T-cell (primary cell): ENCODE measurements at regions not wholly inside any gene's neighbourhood (a gene's known extent, or its start where the extent isn't known, plus 50 kb on each side); places are given as distances from the start of the nearest gene placed in this dataset.

Experiments
- ATAC-seq, 4 experiments: fragments of 200-7000 bp in 3 of 4; fragments of 150-1000 bp in 1 of 4; cut with Tn5 transposase; replicated peaks in 1 of 4; 1 replicate in 3 of 4; 2 replicates in 1 of 4; pipeline ENCODE4 v1.10.0; 2021; ENCODE audit warnings: moderate library complexity in 3 of 4, mild to moderate bottlenecking in 2 of 4, moderate number of reproducible peaks in 1 of 4
- CTCF ChIA-PET, 2 donors: fragments of 300-600 bp; sonication (Branson Sonifier 250); formaldehyde crosslinking; loops; one replicate each; lab custom pipeline; 2022; ENCODE audit warnings: antibody characterized with exemption in 2 of 2; lab: Charles Lee
- POLR2A ChIA-PET, 2 donors: fragments of 300-600 bp; sonication (Branson Sonifier 250); formaldehyde crosslinking; loops; one replicate each; lab custom pipeline; 2022; ENCODE audit warnings: antibody characterized with exemption in 2 of 2; lab: Charles Lee
- DNase-seq, 35 experiments: peaks; one replicate each; pipeline versions ENCODE4 v3.0.0 to v3.0.0-alpha.2; 2013 to 2023
- H3K27ac ChIP-seq: one replicate; pipeline ENCODE4 v1.5.1; 2013; ENCODE audit warnings: low read length
- H3K27me3 ChIP-seq, 2 experiments: replicated peaks in 1 of 2; 1 replicate in 1 of 2; 2 replicates in 1 of 2; pipeline versions ENCODE4 v1.6.1 to v1.7.0; 2013; ENCODE audit warnings: low read length in 1 of 2, mixed read lengths in 1 of 2; ENCODE audit not compliant: control insufficient read depth in 2 of 2, insufficient read depth in 2 of 2; ENCODE audit errors: extremely low read depth in 1 of 2
- H3K36me3 ChIP-seq, 2 donors: 1 replicate in 1 of 2; 2 replicates in 1 of 2; pipeline versions ENCODE4 v1.6.1 to v1.7.0; 2013; ENCODE audit warnings: low read length in 1 of 2; ENCODE audit not compliant: control insufficient read depth in 2 of 2, insufficient read depth in 1 of 2; ENCODE audit errors: extremely low read depth in 1 of 2
- H3K4me1 ChIP-seq, 2 experiments: 1 replicate in 1 of 2; 2 replicates in 1 of 2; pipeline versions ENCODE4 v1.6.1 to v1.7.0; 2013; ENCODE audit warnings: low read length in 2 of 2, mixed read lengths in 1 of 2; ENCODE audit not compliant: insufficient read depth in 2 of 2, control insufficient read depth in 1 of 2; ENCODE audit errors: extremely low read depth in 1 of 2
- H3K4me3 ChIP-seq, 2 donors: 1 replicate in 1 of 2; 2 replicates in 1 of 2; pipeline versions ENCODE4 v1.5.1 to v1.7.0; 2013; ENCODE audit warnings: mild to moderate bottlenecking in 2 of 2, low read length in 1 of 2, moderate library complexity in 1 of 2; ENCODE audit not compliant: control insufficient read depth in 1 of 2; ENCODE audit errors: extremely low read depth in 1 of 2
- H3K9me3 ChIP-seq: 2 replicates; pipeline ENCODE4 v1.7.0; 2013
- H3K27ac Mint-ChIP-seq, 2 donors: one replicate each; pipeline ENCODE4 v1.8.0; 2020 to 2021; ENCODE audit warnings: mild to moderate bottlenecking in 2 of 2, mixed read lengths in 2 of 2
- H3K27me3 Mint-ChIP-seq, 2 donors: one replicate each; pipeline ENCODE4 v1.8.0; 2021 to 2022; ENCODE audit warnings: mixed read lengths in 2 of 2
- H3K36me3 Mint-ChIP-seq: one replicate; pipeline ENCODE4 v1.8.0; 2021; ENCODE audit warnings: mixed read lengths
- H3K4me1 Mint-ChIP-seq, 3 donors: one replicate each; pipeline ENCODE4 v1.8.0; 2020 to 2022; ENCODE audit warnings: mixed read lengths in 3 of 3, mild to moderate bottlenecking in 1 of 3
- H3K4me3 Mint-ChIP-seq, 3 donors: one replicate each; pipeline ENCODE4 v1.8.0; 2020 to 2022; ENCODE audit warnings: mild to moderate bottlenecking in 3 of 3, mixed read lengths in 3 of 3, moderate library complexity in 3 of 3
- H3K9me3 Mint-ChIP-seq, 3 donors: one replicate each; pipeline ENCODE4 v1.8.0; 2020 to 2022; ENCODE audit warnings: mixed read lengths in 3 of 3
- WGBS: methylation state at CpG from one replicate; pipeline ENCODE4 v1.1.5; 2013; ENCODE audit warnings: missing lambda C conversion rate; ENCODE audit not compliant: insufficient coverage; 5-methylcytosine and 5-hydroxymethylcytosine counted together

- no peaks in the 10 kb centered on the region for H3K36me3 Mint-ChIP-seq
- no peak overlapping the region for H3K4me3 ChIP-seq
- H3K27me3 ChIP-seq, result peaks cover 0 to 2% of the 10 kb centered on the region in 2 experiments
- H3K27ac ChIP-seq, result no peak overlapping the region
- H3K4me1 Mint-ChIP-seq, result peaks cover 0 to 15% (median 5%) of the 10 kb centered on the region in 3 donors
- H3K9me3 ChIP-seq, result no peaks in the 10 kb centered on the region
- H3K9me3 Mint-ChIP-seq, result no peaks in the 10 kb centered on the region
- no peak for ATAC-seq
- POLR2A ChIA-PET, result interaction anchor here in 1 of 2 donors (0.5 kb wide), 1 partner anchor 178 kb away, joined by 4 read pairs; no protein-coding TSS in a partner anchor
- H3K27me3 Mint-ChIP-seq, result peaks cover 0 to 3% of the 10 kb centered on the region in 2 donors
- DNase-seq, result no peak
- H3K4me1 ChIP-seq, result peaks cover 0 to 2% of the 10 kb centered on the region in 2 experiments
- no peak overlapping the region for H3K27ac Mint-ChIP-seq
- no peaks in the 10 kb centered on the region for H3K36me3 ChIP-seq
- WGBS, result no CpG with 5 or more reads among the region's 2 CpGs
- CTCF ChIA-PET, result interaction anchor here (0.5 to 5.8 kb wide), 14 partner anchors 21 to 177 kb away, joined by 3 to 71 read pairs (median 6); no protein-coding TSS in a partner anchor
- no peak overlapping the region for H3K4me3 Mint-ChIP-seq
These were observed 132.9 kb upstream of the CHD1 start for GRCh38 chr5:99061711-99062110.

- no peaks in the 10 kb centered on the region for H3K36me3 ChIP-seq
- H3K4me1 ChIP-seq, result peaks cover 0 to 2% of the 10 kb centered on the region in 2 experiments
- ATAC-seq (no peak), DNase-seq (no peak)
- ChIA-PET CTCF (interaction anchor here (0.5 to 5.8 kb wide), 17 partner anchors 22 to 191 kb away, joined by 3 to 71 read pairs (median 4); no protein-coding TSS in a partner anchor), POLR2A (interaction anchor here in 1 of 2 donors (0.5 to 0.6 kb wide), 2 partner anchors 137 to 177 kb away, joined by 3 to 4 read pairs; no protein-coding TSS in a partner anchor)
- Mint-ChIP-seq H3K27ac (no peak overlapping the region), H3K4me3 (no peak overlapping the region), H3K36me3 (no peaks in the 10 kb centered on the region), H3K9me3 (no peaks in the 10 kb centered on the region), H3K27me3 (peaks cover 0 to 3% of the 10 kb centered on the region in 2 donors), H3K4me1 (peaks cover 0 to 17% (median 5%) of the 10 kb centered on the region in 3 donors)
- H3K4me3 ChIP-seq, result no peak overlapping the region
- no peaks in the 10 kb centered on the region for H3K9me3 ChIP-seq
- H3K27me3 ChIP-seq, result peaks cover 0 to 2% of the 10 kb centered on the region in 2 experiments
- WGBS, result no CpG with 5 or more reads among the region's 2 CpGs
- no peak overlapping the region for H3K27ac ChIP-seq
These were observed 132.5 kb upstream of the CHD1 start for GRCh38 chr5:99061299-99061698.

- H3K4me3 Mint-ChIP-seq, result no peak overlapping the region
These were observed 131.8 kb upstream of the CHD1 start for GRCh38 chr5:99060306-99061261.

GRCh38 chr5:99059685-99060084 lies 130.9 kb upstream of the CHD1 start:
- ChIA-PET CTCF (interaction anchor here (0.6 to 5.8 kb wide), 16 partner anchors 10 to 175 kb away, joined by 3 to 71 read pairs (median 4); no protein-coding TSS in a partner anchor), POLR2A (interaction anchor here (0.6 to 0.8 kb wide), 4 partner anchors 37 to 176 kb away, joined by 3 to 7 read pairs (median 4); no protein-coding TSS in a partner anchor)
- Histone ChIP-seq H3K36me3 (no peaks in the 10 kb centered on the region), H3K27me3 (peaks cover 0 to 2% of the 10 kb centered on the region in 2 experiments), H3K27ac (no peak overlapping the region), H3K4me3 (no peak overlapping the region), H3K9me3 (no peaks in the 10 kb centered on the region), H3K4me1 (peaks cover 0 to 2% of the 10 kb centered on the region in 2 experiments)
- Mint-ChIP-seq H3K4me1 (peaks cover 4 to 24% (median 5%) of the 10 kb centered on the region in 3 donors), H3K9me3 (no peaks in the 10 kb centered on the region), H3K27ac (no peak overlapping the region), H3K4me3 (no peak overlapping the region), H3K36me3 (no peaks in the 10 kb centered on the region), H3K27me3 (peaks cover 0 to 3% of the 10 kb centered on the region in 2 donors)
- ATAC-seq (no peak), DNase-seq (no peak)

More at GRCh38 chr5:99060306-99061261, 131.8 kb upstream of the CHD1 start:
- ChIA-PET POLR2A (interaction anchor here (0.5 to 0.8 kb wide), 8 partner anchors 38 to 177 kb away, joined by 3 to 8 read pairs (median 3); no protein-coding TSS in a partner anchor), CTCF (interaction anchor here (0.5 to 5.8 kb wide), 27 partner anchors 10 to 191 kb away, joined by 3 to 71 read pairs (median 4); no protein-coding TSS in a partner anchor)
- Mint-ChIP-seq H3K27me3 (peaks cover 0 to 3% of the 10 kb centered on the region in 2 donors), H3K36me3 (no peaks in the 10 kb centered on the region), H3K4me1 (peaks cover 0 to 20% (median 5%) of the 10 kb centered on the region in 3 donors), H3K27ac (no peak overlapping the region), H3K9me3 (no peaks in the 10 kb centered on the region)
- no peak overlapping the region for H3K27ac ChIP-seq
- WGBS, result 51% methylated on average over 2 of the region's 13 CpGs
- no peaks in the 10 kb centered on the region for H3K9me3 ChIP-seq
- DNase-seq (peak; percentile 64 to 91 (median 82)), ATAC-seq (peak; percentile 53 to 80 (median 76))
- no peaks in the 10 kb centered on the region for H3K36me3 ChIP-seq
- H3K4me3 ChIP-seq, result no peak overlapping the region
- H3K27me3 ChIP-seq, result peaks cover 0 to 2% of the 10 kb centered on the region in 2 experiments
- peaks cover 0 to 2% of the 10 kb centered on the region in 2 experiments for H3K4me1 ChIP-seq

- WGBS, result no CpG with 5 or more reads among the region's 2 CpGs
- Mint-ChIP-seq H3K9me3 (no peaks in the 10 kb centered on the region), H3K4me1 (peaks cover 4 to 26% (median 5%) of the 10 kb centered on the region in 3 donors), H3K36me3 (no peaks in the 10 kb centered on the region), H3K27me3 (peaks cover 0 to 3% of the 10 kb centered on the region in 2 donors), H3K4me3 (no peak overlapping the region), H3K27ac (no peak overlapping the region)
- no peak for ATAC-seq
- DNase-seq, result no peak
- no peak overlapping the region for H3K4me3 ChIP-seq
- H3K36me3 ChIP-seq, result no peaks in the 10 kb centered on the region
- no peak overlapping the region for H3K27ac ChIP-seq
- POLR2A ChIA-PET, result interaction anchor here (0.6 to 1.0 kb wide), 4 partner anchors 130 to 261 kb away, joined by 3 to 5 read pairs (median 4); no protein-coding TSS in a partner anchor
- CTCF ChIA-PET, result interaction anchor here (0.5 to 5.8 kb wide), 17 partner anchors 12 to 575 kb away, joined by 3 to 71 read pairs (median 4); no protein-coding TSS in a partner anchor
- no peaks in the 10 kb centered on the region for H3K9me3 ChIP-seq
- H3K27me3 ChIP-seq, result peaks cover 0 to 2% of the 10 kb centered on the region in 2 experiments
- H3K4me1 ChIP-seq, result peaks cover 0 to 2% of the 10 kb centered on the region in 2 experiments
These were observed 129.7 kb upstream of the CHD1 start for GRCh38 chr5:99058466-99058865.

GRCh38 chr5:99054972-99055371 lies 126.2 kb upstream of the CHD1 start:
- H3K9me3 ChIP-seq, result no peaks in the 10 kb centered on the region
- no peak overlapping the region for H3K4me3 ChIP-seq
- H3K36me3 ChIP-seq, result no peaks in the 10 kb centered on the region
- Mint-ChIP-seq H3K4me1 (peaks cover 0 to 22% (median 4%) of the 10 kb centered on the region in 3 donors), H3K4me3 (no peak overlapping the region), H3K27me3 (no peaks in the 10 kb centered on the region), H3K27ac (peak overlapping the region; percentile 80 to 81), H3K36me3 (no peaks in the 10 kb centered on the region), H3K9me3 (no peaks in the 10 kb centered on the region)
- no peaks in the 10 kb centered on the region for H3K4me1 ChIP-seq
- peak in 1 of 4 experiments; percentile 57 for ATAC-seq
- peak overlapping the region; percentile 54 for H3K27ac ChIP-seq
- WGBS, result no CpG with 5 or more reads among the region's 1 CpG
- DNase-seq, result no peak
- POLR2A ChIA-PET, result interaction anchor here (0.6 to 0.7 kb wide), 3 partner anchors 86 to 154 kb away, joined by 3 read pairs; no protein-coding TSS in a partner anchor
- CTCF ChIA-PET, result interaction anchor here in 1 of 2 donors (0.5 to 1.2 kb wide), 2 partner anchors 108 to 113 kb away, joined by 3 to 5 read pairs; no protein-coding TSS in a partner anchor
- H3K27me3 ChIP-seq, result no peaks in the 10 kb centered on the region
